Natural killer cell (primary cell): ENCODE measurements at regions not wholly inside any gene's neighbourhood (a gene's known extent, or its start where the extent isn't known, plus 50 kb on each side); places are given as distances from the start of the nearest gene placed in this dataset.

Source experiments
- ATAC-seq, 3 donors: fragments of 150-1000 bp in 2 of 3; fragments of 200-7000 bp in 1 of 3; cut with Tn5 transposase; 1 replicate in 1 of 3; 2 replicates in 2 of 3; pipeline ENCODE4 v1.10.0; 2021; ENCODE audit warnings: mild to moderate bottlenecking in 2 of 3, moderate library complexity in 2 of 3
- DNase-seq, 2 donors: peaks; one replicate each; pipeline versions ENCODE4 v3.0.0 to v3.0.0-alpha.2; 2013 to 2021; ENCODE audit warnings: mixed read lengths in 1 of 2
- H3K27ac ChIP-seq: one replicate; pipeline ENCODE4 v1.5.1; 2013; ENCODE audit warnings: mild to moderate bottlenecking, low read length
- H3K27me3 ChIP-seq: one replicate; pipeline ENCODE4 v1.6.1; 2013; ENCODE audit warnings: low read length; ENCODE audit not compliant: control insufficient read depth, insufficient read depth
- H3K36me3 ChIP-seq: one replicate; pipeline ENCODE4 v1.6.1; 2013; ENCODE audit warnings: low read length; ENCODE audit not compliant: control insufficient read depth, insufficient read depth
- H3K4me1 ChIP-seq: one replicate; pipeline ENCODE4 v1.6.1; 2013; ENCODE audit warnings: low read length; ENCODE audit not compliant: control insufficient read depth, insufficient read depth
- H3K4me3 ChIP-seq: one replicate; pipeline ENCODE4 v1.5.1; 2013; ENCODE audit warnings: low read length
- H3K9me3 ChIP-seq: one replicate; pipeline ENCODE4 v1.6.1; 2013; ENCODE audit warnings: low read length; ENCODE audit not compliant: control insufficient read depth, insufficient read depth
- H3K27ac Mint-ChIP-seq, 2 donors: one replicate each; pipeline ENCODE4 v1.8.0; 2022; ENCODE audit warnings: mild to moderate bottlenecking in 2 of 2, mixed read lengths in 2 of 2, moderate library complexity in 1 of 2
- H3K27me3 Mint-ChIP-seq, 2 donors: one replicate each; pipeline ENCODE4 v1.8.0; 2022; ENCODE audit warnings: low read depth in 2 of 2, mixed read lengths in 2 of 2
- H3K36me3 Mint-ChIP-seq: one replicate; pipeline ENCODE4 v1.8.0; 2022; ENCODE audit warnings: mixed read lengths
- H3K4me1 Mint-ChIP-seq, 2 donors: one replicate each; pipeline ENCODE4 v1.8.0; 2022; ENCODE audit warnings: mixed read lengths in 2 of 2
- H3K4me3 Mint-ChIP-seq: one replicate; pipeline ENCODE4 v1.8.0; 2022; ENCODE audit warnings: mild to moderate bottlenecking, moderate library complexity, mixed read lengths
- H3K9me3 Mint-ChIP-seq, 2 donors: one replicate each; pipeline ENCODE4 v1.8.0; 2022; ENCODE audit warnings: mixed read lengths in 2 of 2
- CTCF ChIP-seq: fragments of 200-600 bp; IDR thresholded peaks from one replicate; pipeline ENCODE4 v1.8.0; 2022; ENCODE audit warnings: antibody characterized with exemption
- WGBS: methylation state at CpG from one replicate; pipeline ENCODE4 v1.1.7; 2013; ENCODE audit warnings: missing lambda C conversion rate; ENCODE audit not compliant: insufficient coverage; 5-methylcytosine and 5-hydroxymethylcytosine counted together
- intact Hi-C: fragments of 100-400 bp; cut with micrococcal nuclease; formaldehyde crosslinking; loops from one replicate; pipeline ENCODE4 v1.14.2; 2022

DNA sequence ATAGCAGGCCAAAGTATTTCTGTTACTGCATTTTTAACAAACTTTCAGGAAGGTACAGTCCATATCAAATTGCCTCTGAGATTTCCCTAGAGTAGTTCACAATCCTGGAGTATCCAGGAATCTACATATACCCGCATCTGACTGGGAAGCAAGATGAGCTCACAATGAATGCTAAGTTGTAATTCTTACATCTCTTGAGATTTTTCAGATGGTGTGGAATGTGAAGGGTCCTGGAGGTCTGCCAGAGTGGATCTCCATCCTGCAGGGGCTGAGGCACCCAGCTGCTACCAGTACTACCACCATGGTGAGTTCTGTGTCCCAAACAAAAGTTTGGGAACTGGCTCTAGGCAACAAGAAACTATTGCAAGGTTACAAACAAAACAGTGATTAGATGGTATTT is 156.7 kb upstream of the CCDC54 start:
- Histone ChIP-seq H3K4me1 (no peaks in the 10 kb centered on the region), H3K27ac (no peak overlapping the region), H3K4me3 (no peak overlapping the region), H3K27me3 (peaks cover under 1% of the 10 kb centered on the region), H3K9me3 (no peaks in the 10 kb centered on the region), H3K36me3 (no peaks in the 10 kb centered on the region)
- 92% methylated on average over 1 of the region's 1 CpG for WGBS
- Mint-ChIP-seq H3K27ac (no peak overlapping the region), H3K36me3 (no peaks in the 10 kb centered on the region), H3K9me3 (no peaks in the 10 kb centered on the region), H3K4me1 (no peaks in the 10 kb centered on the region), H3K27me3 (peaks cover 0 to 5% of the 10 kb centered on the region in 2 donors), H3K4me3 (no peak overlapping the region)
- intact Hi-C loops: no loop called here
- TF ChIP-seq CTCF: no peak
- DNase-seq (no peak), ATAC-seq (no peak)

GRCh38 chr3:107221856-107222255 is 155.4 kb upstream of the CCDC54 start:
- no peak for DNase-seq
- H3K4me1 Mint-ChIP-seq: no peaks in the 10 kb centered on the region
- no peak overlapping the region for H3K27ac ChIP-seq
- WGBS: 93% methylated on average over 2 of the region's 2 CpGs
- H3K4me3 Mint-ChIP-seq: no peak overlapping the region
- no peaks in the 10 kb centered on the region for H3K9me3 ChIP-seq
- H3K36me3 ChIP-seq: no peaks in the 10 kb centered on the region
- no peak overlapping the region for H3K27ac Mint-ChIP-seq
- H3K27me3 Mint-ChIP-seq: peaks cover 8% of the 10 kb centered on the region in 2 donors
- intact Hi-C loops: no loop called here
- no peaks in the 10 kb centered on the region for H3K4me1 ChIP-seq
- H3K36me3 Mint-ChIP-seq: no peaks in the 10 kb centered on the region
- H3K27me3 ChIP-seq: peaks cover 2% of the 10 kb centered on the region
- ATAC-seq: no peak
- TF ChIP-seq CTCF: no peak
- H3K9me3 Mint-ChIP-seq: no peaks in the 10 kb centered on the region
- no peak overlapping the region for H3K4me3 ChIP-seq

GRCh38 chr3:107222907-107223306 is 154.3 kb upstream of the CCDC54 start:
- no peaks in the 10 kb centered on the region for H3K36me3 ChIP-seq
- DNase-seq: no peak
- ATAC-seq: no peak
- TF ChIP-seq CTCF: no peak
- Mint-ChIP-seq H3K27ac (no peak overlapping the region), H3K4me3 (no peak overlapping the region), H3K27me3 (peaks cover 8 to 11% of the 10 kb centered on the region in 2 donors), H3K4me1 (no peaks in the 10 kb centered on the region), H3K36me3 (no peaks in the 10 kb centered on the region), H3K9me3 (no peaks in the 10 kb centered on the region)
- H3K27me3 ChIP-seq: peaks cover 2% of the 10 kb centered on the region
- H3K4me1 ChIP-seq: no peaks in the 10 kb centered on the region
- WGBS: 78% methylated on average over 3 of the region's 4 CpGs
- H3K27ac ChIP-seq: no peak overlapping the region
- H3K9me3 ChIP-seq: no peaks in the 10 kb centered on the region
- intact Hi-C loops: no loop called here
- no peak overlapping the region for H3K4me3 ChIP-seq

DNA sequence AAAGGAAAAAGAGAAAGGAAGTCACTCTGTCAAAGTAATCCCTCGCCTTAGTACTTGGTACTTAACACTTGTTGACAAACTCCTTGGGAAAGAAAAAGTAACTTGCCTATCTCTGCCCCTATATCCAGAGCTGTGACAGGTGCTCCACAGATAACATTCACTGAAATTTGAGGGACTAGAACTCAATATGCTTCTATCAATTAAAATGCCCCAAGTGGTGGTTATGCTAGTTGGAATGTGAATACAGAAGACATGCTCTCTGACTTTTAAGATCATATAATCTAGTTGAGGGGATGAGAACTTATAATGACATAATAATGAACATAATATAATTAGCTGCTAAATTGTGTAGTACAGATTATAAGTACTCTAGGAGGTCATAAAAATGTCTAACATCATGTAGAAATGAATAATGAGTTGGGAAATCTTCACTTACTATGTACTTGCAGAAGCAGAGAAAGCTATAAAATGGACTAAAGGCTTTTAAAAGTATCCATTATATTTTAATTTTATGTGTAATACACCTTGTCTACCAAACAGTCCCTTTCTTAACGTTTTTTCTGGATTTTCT is 153.1 kb upstream of the CCDC54 start:
- DNase-seq: no peak
- peaks cover 8 to 11% of the 10 kb centered on the region in 2 donors for H3K27me3 Mint-ChIP-seq
- Histone ChIP-seq H3K27me3 (peaks cover 2% of the 10 kb centered on the region), H3K27ac (no peak overlapping the region), H3K36me3 (no peaks in the 10 kb centered on the region), H3K4me1 (no peaks in the 10 kb centered on the region), H3K9me3 (no peaks in the 10 kb centered on the region), H3K4me3 (no peak overlapping the region)
- H3K4me1 Mint-ChIP-seq: no peaks in the 10 kb centered on the region
- H3K9me3 Mint-ChIP-seq: no peaks in the 10 kb centered on the region
- H3K36me3 Mint-ChIP-seq: no peaks in the 10 kb centered on the region
- TF ChIP-seq CTCF: no peak
- intact Hi-C loops: no loop called here
- H3K4me3 Mint-ChIP-seq: no peak overlapping the region
- WGBS: 86% methylated on average over 1 of the region's 2 CpGs
- ATAC-seq: no peak
- no peak overlapping the region for H3K27ac Mint-ChIP-seq
